A673 (cell line): ENCODE measurements at regions not wholly inside any gene's neighbourhood (a gene's known extent, or its start where the extent isn't known, plus 50 kb on each side); places are given as distances from the start of the nearest gene placed in this dataset.

Experiments used
- BruUV-seq: library from RNA; stranded (reverse); fragments of 400-500 nt; replicated peaks from 2 replicates; lab custom pipeline; 2021; lab: Mats Ljungman, UMichigan
- CTCF ChIA-PET: fragments of 300-600 bp; sonication (Branson Sonifier 250); formaldehyde crosslinking; loops from one replicate; lab custom pipeline; 2022; ENCODE audit warnings: antibody characterized with exemption; lab: Charles Lee
- POLR2A ChIA-PET: fragments of 300-600 bp; sonication (Branson Sonifier 250); formaldehyde crosslinking; loops from one replicate; lab custom pipeline; 2022; ENCODE audit warnings: antibody characterized with exemption; ENCODE audit not compliant: low non-redundant PET; lab: Charles Lee
- DNase-seq: peaks from one replicate; pipeline ENCODE4 v3.0.0-alpha.2; 2015; ENCODE audit warnings: low spot score
- H3K27ac ChIP-seq: fragments of 200-600 bp; sonication (generic); 2 replicates; pipeline ENCODE4 v1.5.1; 2016; ENCODE audit warnings: mixed run types, low read depth, mild to moderate bottlenecking, mixed read lengths, antibody characterized with exemption, low read length; ENCODE audit not compliant: poor library complexity, severe bottlenecking
- H3K27me3 ChIP-seq: fragments of 200-600 bp; sonication (generic); replicated peaks from 2 replicates; pipeline ENCODE4 v1.6.1; 2017; ENCODE audit warnings: mixed run types, low read depth, mild to moderate bottlenecking, mixed read lengths, antibody characterized with exemption, low read length; ENCODE audit not compliant: insufficient read depth, poor library complexity
- H3K36me3 ChIP-seq: fragments of 200-600 bp; sonication (generic); 2 replicates; pipeline ENCODE4 v1.6.1; 2016; ENCODE audit warnings: mixed run types, mild to moderate bottlenecking, mixed read lengths, antibody characterized with exemption, low read length; ENCODE audit not compliant: insufficient read depth, poor library complexity, severe bottlenecking
- H3K4me1 ChIP-seq: fragments of 200-600 bp; sonication (generic); 2 replicates; pipeline ENCODE4 v1.6.1; 2017; ENCODE audit warnings: mixed run types, mild to moderate bottlenecking, mixed read lengths, antibody characterized with exemption, low read length; ENCODE audit not compliant: insufficient read depth, poor library complexity, severe bottlenecking
- H3K4me3 ChIP-seq: fragments of 200-600 bp; sonication (generic); 2 replicates; pipeline ENCODE4 v1.5.1; 2016; ENCODE audit warnings: low read depth, mixed run types, mild to moderate bottlenecking, mixed read lengths, low read length; ENCODE audit not compliant: poor library complexity, severe bottlenecking
- H3K9me3 ChIP-seq: fragments of 200-600 bp; sonication (generic); 2 replicates; pipeline ENCODE4 v1.6.1; 2016; ENCODE audit warnings: mixed run types, low read depth, mild to moderate bottlenecking, mixed read lengths, antibody characterized with exemption, low read length; ENCODE audit not compliant: poor library complexity, severe bottlenecking
- EZH2 ChIP-seq: fragments of 200-600 bp; sonication (generic); IDR thresholded peaks from 2 replicates; pipeline ENCODE4 v1.6.1; 2017; ENCODE audit warnings: borderline replicate concordance, low read depth, mild to moderate bottlenecking, mixed read lengths, antibody characterized with exemption, low read length; ENCODE audit not compliant: poor library complexity, severe bottlenecking
- intact Hi-C: fragments of 100-400 bp; cut with micrococcal nuclease; formaldehyde crosslinking; loops from one replicate; pipeline ENCODE4 v1.10.0; 2022; ENCODE audit not compliant: unreplicated experiment
- TF ChIP-seq, protein P1 (sequence below): fragments of 300-800, 200-600 bp; sonication (generic); conservative IDR thresholded peaks from 2 replicates; pipeline ENCODE4 v1.5.1; 2017; ENCODE audit warnings: low read depth, mild to moderate bottlenecking, antibody characterized with exemption, low read length, moderate library complexity, mixed read lengths

- intact Hi-C loops: no loop called here
- Histone ChIP-seq H3K4me1 (peaks cover 21% of the 10 kb centered on the region), H3K4me3 (no peak overlapping the region), H3K36me3 (no peaks in the 10 kb centered on the region), H3K27ac (no peak overlapping the region), H3K27me3 (no peaks in the 10 kb centered on the region), H3K9me3 (no peaks in the 10 kb centered on the region)
- no TSS peak for BruUV-seq
- ChIA-PET POLR2A (no interaction called here), CTCF (no interaction called here)
- DNase-seq: no peak
- TF ChIP-seq, protein P1, sequence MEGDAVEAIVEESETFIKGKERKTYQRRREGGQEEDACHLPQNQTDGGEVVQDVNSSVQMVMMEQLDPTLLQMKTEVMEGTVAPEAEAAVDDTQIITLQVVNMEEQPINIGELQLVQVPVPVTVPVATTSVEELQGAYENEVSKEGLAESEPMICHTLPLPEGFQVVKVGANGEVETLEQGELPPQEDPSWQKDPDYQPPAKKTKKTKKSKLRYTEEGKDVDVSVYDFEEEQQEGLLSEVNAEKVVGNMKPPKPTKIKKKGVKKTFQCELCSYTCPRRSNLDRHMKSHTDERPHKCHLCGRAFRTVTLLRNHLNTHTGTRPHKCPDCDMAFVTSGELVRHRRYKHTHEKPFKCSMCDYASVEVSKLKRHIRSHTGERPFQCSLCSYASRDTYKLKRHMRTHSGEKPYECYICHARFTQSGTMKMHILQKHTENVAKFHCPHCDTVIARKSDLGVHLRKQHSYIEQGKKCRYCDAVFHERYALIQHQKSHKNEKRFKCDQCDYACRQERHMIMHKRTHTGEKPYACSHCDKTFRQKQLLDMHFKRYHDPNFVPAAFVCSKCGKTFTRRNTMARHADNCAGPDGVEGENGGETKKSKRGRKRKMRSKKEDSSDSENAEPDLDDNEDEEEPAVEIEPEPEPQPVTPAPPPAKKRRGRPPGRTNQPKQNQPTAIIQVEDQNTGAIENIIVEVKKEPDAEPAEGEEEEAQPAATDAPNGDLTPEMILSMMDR: no peak
- no peak for TF ChIP-seq EZH2
Measured at GRCh38 chr3:117892431-117892841, 1142.2 kb downstream of the IGSF11 start.

DNA sequence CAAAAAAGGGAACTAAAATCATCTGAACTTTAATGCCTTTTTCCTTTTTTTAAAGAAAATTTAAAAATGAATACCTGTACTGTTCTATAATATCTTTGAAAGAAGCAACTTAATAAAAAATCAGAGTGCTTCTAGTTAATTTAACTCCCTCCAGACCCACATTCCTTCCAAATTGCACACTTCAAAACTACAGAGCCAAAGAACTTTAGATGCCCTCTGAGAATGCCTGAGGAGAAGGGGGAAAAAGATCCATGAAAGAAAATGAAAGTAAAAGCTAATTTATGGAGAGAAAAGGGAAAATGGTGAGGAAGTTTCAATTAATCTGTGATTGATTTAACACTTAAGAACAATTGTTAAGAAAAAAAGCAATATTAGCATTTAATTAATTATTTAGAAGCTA is 1141.6 kb downstream of the IGSF11 start:
- POLR2A ChIA-PET: no interaction called here
- peaks cover 21% of the 10 kb centered on the region for H3K4me1 ChIP-seq
- H3K27ac ChIP-seq: no peak overlapping the region
- no peaks in the 10 kb centered on the region for H3K36me3 ChIP-seq
- peaks cover 5% of the 10 kb centered on the region for H3K9me3 ChIP-seq
- CTCF ChIA-PET: no interaction called here
- peak; percentile 43 for DNase-seq
- intact Hi-C loops: no loop called here
- no TSS peak for BruUV-seq
- TF ChIP-seq, protein P1: no peak
- no peak for TF ChIP-seq EZH2
- no peak overlapping the region for H3K4me3 ChIP-seq
- H3K27me3 ChIP-seq: no peaks in the 10 kb centered on the region

DNA sequence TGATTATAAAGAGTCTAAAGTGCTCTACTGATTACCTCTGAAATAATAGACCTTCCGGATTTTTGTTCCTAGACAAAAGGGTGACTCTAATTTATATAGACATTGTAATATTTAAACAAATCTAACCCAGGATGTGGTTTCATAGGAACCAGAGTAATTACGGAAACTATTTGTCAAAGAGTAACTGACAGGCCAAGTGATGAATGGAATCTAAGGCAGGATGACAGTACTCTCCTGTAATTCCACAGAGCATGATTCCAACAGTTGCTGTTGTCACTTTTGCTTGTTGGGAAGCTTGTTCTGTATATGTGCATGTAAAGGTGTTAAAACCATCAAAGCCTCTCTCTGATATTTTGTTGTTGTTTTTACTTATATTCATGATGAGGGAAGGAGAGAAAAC is 1141.0 kb downstream of the IGSF11 start:
- BruUV-seq: no TSS peak
- Histone ChIP-seq H3K4me1 (peaks cover 21% of the 10 kb centered on the region), H3K9me3 (peaks cover 5% of the 10 kb centered on the region), H3K27me3 (no peaks in the 10 kb centered on the region), H3K36me3 (no peaks in the 10 kb centered on the region), H3K27ac (no peak overlapping the region), H3K4me3 (no peak overlapping the region)
- no peak for TF ChIP-seq EZH2
- TF ChIP-seq, protein P1: no peak
- POLR2A ChIA-PET: no interaction called here
- peak; percentile 52 for DNase-seq
- intact Hi-C loops: no loop called here
- CTCF ChIA-PET: no interaction called here
